Suprapubic skin (tissue), 4 donors: ENCODE measurements at regions not wholly inside any gene's neighbourhood (a gene's known extent, or its start where the extent isn't known, plus 50 kb on each side); places are given as distances from the start of the nearest gene placed in this dataset.

Source experiments
- EP300 ChIP-seq: sonication (generic); formaldehyde crosslinking; IDR thresholded peaks from one replicate; pipeline ENCODE4 v1.6.1; 2017; ENCODE audit warnings: antibody characterized with exemption
- POLR2A ChIP-seq, 2 donors: fragments of 450-650 bp; IDR thresholded peaks; one replicate each; pipeline ENCODE4 v1.6.1; 2017; ENCODE audit warnings: antibody characterized with exemption in 2 of 2, mild to moderate bottlenecking in 2 of 2, moderate library complexity in 2 of 2
- POLR2AphosphoS5 ChIP-seq, 3 donors: sonication (generic); formaldehyde crosslinking; IDR thresholded peaks; one replicate each; pipeline ENCODE4 v1.6.1; 2017; ENCODE audit warnings: antibody characterized with exemption in 3 of 3
- TF ChIP-seq, protein P1 (sequence below), 2 donors: fragments of 200-600 bp in 1 of 2; fragments of 450-650 bp in 1 of 2; sonication (generic) in 1 of 2; IDR thresholded peaks; one replicate each; pipeline ENCODE4 v1.5.1; 2016 to 2019; ENCODE audit warnings: antibody characterized with exemption in 2 of 2, mild to moderate bottlenecking in 1 of 2, moderate library complexity in 1 of 2

GRCh38 chr12:128103152-128103551, 163.8 kb upstream of the TMEM132C start:
- no peak for TF ChIP-seq POLR2A (IDR thresholded peaks at IDR 0.05)
- TF ChIP-seq, protein P1, sequence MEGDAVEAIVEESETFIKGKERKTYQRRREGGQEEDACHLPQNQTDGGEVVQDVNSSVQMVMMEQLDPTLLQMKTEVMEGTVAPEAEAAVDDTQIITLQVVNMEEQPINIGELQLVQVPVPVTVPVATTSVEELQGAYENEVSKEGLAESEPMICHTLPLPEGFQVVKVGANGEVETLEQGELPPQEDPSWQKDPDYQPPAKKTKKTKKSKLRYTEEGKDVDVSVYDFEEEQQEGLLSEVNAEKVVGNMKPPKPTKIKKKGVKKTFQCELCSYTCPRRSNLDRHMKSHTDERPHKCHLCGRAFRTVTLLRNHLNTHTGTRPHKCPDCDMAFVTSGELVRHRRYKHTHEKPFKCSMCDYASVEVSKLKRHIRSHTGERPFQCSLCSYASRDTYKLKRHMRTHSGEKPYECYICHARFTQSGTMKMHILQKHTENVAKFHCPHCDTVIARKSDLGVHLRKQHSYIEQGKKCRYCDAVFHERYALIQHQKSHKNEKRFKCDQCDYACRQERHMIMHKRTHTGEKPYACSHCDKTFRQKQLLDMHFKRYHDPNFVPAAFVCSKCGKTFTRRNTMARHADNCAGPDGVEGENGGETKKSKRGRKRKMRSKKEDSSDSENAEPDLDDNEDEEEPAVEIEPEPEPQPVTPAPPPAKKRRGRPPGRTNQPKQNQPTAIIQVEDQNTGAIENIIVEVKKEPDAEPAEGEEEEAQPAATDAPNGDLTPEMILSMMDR (IDR thresholded peaks at IDR 0.05) = no peak
- TF ChIP-seq EP300 = no peak
- TF ChIP-seq POLR2AphosphoS5 (IDR thresholded peaks at IDR 0.05) = no peak
